ENCODE measurements at regions not wholly inside any gene's neighbourhood (a gene's known extent, or its start where the extent isn't known, plus 50 kb on each side); places are given as distances from the start of the nearest gene placed in this dataset.
A peak's percentile ranks its signal among the peaks of the same experiment; 100 is the strongest.

GRCh38 chr6:165900970-165901369 is 237.9 kb upstream of the PDE10A start:
- DNase-seq: no peak

DNA sequence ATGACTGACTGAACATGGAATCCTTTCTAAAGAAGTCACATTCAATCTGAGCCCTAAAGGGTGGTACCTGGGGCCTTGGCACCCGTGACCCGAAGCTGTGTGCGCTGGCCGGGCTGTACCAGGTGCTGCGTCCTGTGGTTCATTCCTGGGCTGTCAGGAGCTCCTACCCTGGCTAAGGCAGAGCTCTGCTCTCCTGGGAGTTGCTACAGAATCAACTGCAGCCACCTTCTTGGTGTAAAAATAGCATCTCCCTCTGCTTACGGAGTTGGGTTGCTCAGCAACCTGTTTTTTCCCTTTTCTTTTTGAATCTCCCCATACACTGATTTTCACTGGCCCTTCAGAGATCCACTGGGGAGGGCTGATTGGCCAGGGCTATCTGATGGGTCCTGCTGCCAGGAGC is 236.6 kb upstream of the PDE10A start:
- no peak for DNase-seq

- no peak for DNase-seq
Observed at GRCh38 chr6:165895421-165896165, 232.6 kb upstream of the PDE10A start.

DNA sequence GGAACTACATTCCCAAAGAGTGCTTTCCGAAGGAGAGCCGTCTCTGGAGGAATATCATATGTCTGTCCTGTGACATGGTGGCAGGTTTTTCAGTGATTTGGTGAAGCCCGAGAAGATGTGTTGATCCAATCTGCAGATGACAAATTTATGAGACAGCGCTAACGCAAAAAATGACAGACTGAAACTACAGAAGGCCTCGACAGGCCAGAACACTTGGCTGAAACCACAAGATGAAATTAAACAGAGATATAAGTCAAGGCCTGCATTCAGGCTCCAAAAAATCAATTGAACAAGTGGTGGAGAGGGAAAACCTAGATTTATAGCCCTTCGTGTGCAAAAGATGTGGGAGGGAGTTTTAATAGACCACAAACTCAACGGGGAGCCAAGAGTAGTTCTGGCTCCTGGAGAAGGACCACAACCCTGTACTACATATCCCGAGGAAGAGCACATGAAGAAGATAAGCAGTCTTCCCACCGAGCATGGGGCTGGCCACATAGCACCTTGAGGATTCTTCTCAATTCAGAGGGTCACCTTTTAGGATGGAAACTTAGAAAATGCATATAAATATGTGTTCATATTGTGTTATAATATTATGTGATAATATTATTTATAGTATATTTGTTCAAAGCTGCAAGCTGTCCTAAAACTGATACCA is 231.3 kb upstream of the PDE10A start:
- DNase-seq: no peak

DNA sequence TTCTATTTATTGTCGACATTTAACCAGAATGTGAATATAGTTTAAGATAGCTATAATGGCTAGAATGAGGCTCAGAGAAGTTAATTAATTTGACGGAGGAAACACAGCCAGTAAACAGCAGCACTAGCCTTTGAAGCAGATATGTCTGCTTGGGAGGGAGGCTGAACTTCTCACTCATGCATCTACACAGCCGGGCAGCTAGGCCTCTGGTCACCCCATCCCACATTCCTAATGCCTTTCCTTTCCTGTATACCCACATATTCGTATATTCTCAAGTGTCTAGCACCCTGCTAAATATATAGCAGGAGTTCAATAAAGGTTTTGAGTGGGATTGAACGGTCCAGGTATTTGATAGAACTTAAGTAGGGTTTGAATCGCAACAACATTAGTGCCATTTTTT is 230.4 kb upstream of the PDE10A start:
- no peak for DNase-seq

DNA sequence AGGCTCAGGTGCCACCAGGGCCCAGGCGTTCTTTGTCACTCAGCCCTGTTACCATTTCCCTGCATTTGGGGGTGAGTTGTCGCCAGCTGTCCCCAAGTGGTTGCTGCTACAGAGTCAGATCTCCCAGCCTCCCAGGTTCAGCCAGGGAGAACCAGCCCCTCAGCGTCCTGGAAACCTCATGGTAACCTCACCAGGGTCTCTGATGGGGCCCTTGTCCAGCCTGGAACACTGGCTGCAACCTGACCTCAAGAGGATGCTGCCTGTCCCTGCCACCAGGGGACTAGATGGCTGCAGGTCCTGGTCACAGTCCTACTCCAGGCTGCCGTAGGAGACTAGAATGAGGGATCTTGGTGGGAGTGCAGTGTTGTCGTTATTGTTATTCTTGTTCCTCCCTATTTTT is 228.3 kb upstream of the PDE10A start:
- no peak for DNase-seq

GRCh38 chr6:165890404-165890735 is 227.3 kb upstream of the PDE10A start:
- no peak for DNase-seq

DNA sequence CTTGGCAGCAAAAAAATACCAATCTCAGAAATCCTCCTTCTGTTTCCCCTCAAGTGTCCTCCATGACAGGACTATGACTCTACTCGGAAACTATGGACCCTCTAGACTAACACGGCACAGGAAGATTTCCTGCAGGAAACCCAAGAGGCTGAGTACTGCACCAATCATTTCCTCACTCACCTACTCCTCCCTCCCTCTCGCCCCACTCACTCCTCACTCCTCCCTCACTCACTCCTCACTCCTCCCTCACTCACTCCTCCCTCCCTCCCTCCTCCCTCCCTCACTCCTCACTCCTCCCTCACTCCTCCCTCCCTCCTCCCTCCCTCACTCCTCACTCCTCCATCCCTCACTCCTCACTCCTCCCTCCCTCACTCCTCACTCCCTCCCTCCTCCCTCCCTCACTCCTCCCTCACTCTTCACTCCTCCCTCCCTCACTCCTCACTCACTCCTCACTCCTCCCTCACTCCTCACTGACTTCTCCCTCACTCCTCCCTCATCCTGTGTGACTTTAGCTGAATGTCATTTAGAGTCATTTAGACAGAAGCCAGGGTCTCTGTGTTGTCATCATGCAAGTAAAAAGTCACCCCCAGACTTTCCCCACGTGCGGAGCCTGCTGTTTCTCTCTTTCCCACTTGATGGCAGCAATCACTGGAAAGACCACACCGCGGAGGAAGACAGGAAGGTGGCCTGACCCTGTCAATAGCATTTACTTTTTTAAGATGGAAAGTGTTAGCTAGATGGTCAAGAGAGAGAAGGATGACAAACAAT is 226.8 kb upstream of the PDE10A start:
- no peak for DNase-seq

- no peak for DNase-seq
Observed at GRCh38 chr6:165886169-165886568, 223.1 kb upstream of the PDE10A start.

- peak; percentile 22 for DNase-seq
Observed at GRCh38 chr6:165884813-165885765, 222.0 kb upstream of the PDE10A start.

- DNase-seq: no peak
Observed at GRCh38 chr6:165883851-165884640, 221.0 kb upstream of the PDE10A start.

DNA sequence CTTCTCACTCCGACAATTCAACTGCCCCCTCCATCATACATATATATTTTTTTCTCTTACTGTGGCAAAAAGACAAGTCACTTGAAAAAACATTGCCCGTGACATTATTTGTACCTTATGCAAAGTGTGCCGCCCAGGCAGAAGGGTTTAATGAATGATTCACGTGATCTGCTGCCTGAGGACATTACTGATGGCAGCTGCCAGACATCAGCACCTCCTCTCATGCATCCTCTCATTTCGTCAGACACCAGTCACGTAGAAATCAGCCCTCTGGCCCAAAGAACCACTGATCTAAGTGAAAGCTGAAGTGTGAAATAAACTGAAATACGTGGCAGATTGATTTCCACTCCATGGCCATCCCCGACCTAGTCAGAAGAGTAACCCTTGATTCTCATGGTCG is 218.8 kb upstream of the PDE10A start:
- DNase-seq: no peak

GRCh38 chr6:165880686-165881085 is 217.6 kb upstream of the PDE10A start:
- DNase-seq: no peak

DNA sequence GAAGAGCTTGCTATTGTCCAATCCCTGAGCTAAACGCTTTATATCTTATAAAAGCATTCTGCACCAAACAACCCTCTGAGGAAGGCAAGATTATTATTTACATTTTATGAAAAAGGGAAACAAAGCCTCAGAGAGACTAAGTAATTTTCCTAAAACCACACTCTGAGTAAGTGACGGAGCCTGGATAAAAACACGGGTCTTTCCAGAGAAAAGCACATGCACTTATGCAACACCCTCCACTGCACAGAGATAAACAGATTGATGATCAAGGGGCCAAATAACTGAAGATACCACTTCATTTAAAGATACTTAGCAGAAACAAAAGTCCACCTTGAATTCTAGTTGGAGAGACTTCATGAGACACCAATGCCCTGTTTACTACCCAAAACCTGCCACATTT is 214.7 kb upstream of the PDE10A start:
- DNase-seq: no peak

DNA sequence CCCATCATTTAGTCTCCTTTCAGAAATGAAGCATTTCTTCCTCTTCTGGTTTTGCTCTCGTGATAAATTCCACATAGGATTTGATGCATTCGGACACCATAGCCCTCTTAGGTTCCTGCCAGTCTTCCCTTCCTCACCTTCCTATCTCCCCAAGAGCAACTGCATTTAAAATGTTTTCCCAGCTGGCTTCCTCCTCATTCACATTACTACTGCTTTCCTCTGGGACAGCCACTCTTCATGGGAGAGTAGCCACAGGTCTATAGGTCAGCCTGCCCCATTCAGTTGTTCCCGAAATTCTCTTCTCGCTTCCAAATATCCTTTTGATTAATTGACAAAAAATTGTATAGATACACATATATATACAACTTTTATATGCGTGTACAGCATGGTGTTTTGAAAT is 214.2 kb upstream of the PDE10A start:
- DNase-seq: no peak

DNA sequence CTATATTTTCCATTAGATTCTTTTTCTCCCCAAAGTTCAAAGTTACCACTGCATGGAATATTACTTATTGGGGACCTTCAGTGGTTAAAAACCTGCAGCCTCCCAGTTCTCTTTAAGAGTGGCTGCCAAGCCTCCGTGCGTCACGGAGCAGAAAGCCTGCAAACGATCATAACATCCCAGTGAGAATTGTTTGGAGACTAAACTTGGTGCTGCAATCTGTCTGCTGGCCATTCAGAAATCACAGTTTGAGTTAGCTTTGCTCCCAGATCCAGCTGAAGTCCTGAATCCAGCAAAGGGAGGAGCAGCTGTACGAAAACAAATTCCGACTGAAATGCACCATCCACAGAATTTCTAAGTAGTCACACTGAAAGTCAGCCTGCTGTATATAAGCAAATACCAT is 213.5 kb upstream of the PDE10A start:
- DNase-seq: no peak

DNA sequence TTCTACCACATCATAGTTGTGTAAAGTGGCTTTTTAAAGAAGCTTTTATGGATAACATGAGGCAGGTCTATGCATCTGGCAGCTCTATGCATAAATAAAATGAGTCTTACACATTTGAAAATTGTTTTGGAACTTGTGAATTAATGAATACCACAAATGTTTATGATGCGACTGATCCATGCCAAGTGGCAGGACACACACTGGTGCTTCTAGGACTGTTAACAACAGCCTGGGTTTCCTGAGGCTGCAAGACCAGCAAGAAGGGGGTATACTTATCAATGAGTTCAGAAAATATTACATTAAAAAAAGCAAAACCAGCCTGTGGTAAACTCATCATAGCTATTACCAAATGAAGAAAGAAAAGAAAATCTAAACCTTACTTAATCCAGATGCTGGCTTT is 212.9 kb upstream of the PDE10A start:
- no peak for DNase-seq

DNA sequence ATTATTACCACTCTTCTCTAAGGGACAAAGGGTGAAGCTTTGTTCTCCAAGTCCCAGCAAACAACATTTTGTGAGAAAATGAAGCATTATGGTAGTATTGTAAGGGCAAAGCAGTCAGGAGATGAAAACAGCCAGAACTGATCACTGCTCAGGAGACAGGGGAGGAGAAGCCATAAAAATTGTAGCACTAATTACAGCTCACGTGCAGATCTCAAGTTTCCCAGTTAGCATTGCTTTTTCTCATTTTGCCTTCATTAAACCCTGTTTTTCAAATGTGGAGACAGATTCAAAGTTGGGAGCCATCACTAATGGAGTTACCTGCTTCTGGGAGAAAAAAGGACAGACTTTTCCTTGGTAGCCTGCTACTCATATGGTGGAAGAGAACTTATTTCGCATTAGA is 210.9 kb upstream of the PDE10A start:
- DNase-seq: no peak

- DNase-seq: no peak
Observed at GRCh38 chr6:165872811-165873210, 209.8 kb upstream of the PDE10A start.

GRCh38 chr6:165872311-165872710 is 209.3 kb upstream of the PDE10A start:
- DNase-seq: no peak

DNA sequence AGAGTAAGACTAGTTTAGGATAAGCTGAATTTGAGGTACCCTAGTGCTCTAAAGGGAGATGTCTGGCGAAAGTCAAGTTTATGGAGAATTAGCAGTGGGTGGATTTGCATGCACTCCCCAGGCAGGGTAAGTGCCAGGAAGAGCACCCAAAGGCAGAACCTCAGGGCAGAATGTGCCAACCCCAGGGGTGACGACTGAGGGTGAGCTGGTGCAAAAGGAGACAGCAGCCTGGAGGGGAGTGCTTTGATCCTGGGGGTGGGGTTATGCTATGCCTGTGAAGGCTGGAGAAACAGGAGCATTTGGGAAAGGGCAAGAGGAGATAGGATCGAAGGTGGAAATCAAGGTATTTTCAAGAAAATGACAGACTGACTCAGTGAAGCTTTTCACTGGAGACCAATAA is 208.5 kb upstream of the PDE10A start:
- no peak for DNase-seq

DNA sequence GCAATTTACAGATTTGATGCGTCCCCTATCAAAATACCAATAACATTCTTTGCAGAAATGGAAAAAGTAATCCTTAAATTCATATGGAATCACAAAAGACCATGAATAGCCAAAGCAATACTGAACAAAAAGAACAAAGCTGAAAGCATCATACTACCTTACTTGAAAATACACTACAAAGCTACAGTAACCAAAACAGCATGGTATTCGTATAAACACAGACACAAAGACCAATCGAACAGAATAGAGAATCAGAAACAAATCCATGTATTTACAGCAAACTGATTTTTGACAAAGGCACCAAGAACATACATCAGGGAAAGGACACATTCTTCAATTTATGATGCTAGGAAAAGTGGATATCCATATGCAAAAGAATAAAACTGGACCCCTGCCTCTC is 206.5 kb upstream of the PDE10A start:
- DNase-seq: no peak
